ENCODE measurements at regions not wholly inside any gene's neighbourhood (a gene's known extent, or its start where the extent isn't known, plus 50 kb on each side); places are given as distances from the start of the nearest gene placed in this dataset.

DNA sequence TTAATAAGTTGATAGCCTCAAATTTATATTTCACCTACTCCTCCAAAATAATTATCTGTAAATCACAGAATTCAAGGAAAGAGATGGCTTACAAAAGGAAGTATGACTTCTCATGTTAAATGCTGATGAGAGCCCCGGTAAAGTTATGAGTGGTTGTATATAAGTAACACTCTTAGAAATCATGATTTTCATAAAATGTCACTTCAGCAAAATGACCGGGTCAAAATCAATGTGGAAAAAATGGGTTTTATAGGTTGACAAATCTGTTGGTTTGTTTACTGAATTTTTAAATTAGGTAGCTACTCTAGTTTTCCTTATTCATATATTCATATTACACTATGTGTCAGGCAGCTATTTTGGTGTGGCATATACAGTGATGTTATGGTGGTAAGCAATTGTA, 1131.0 kb downstream of the TAF11L14 start (continued):
- TF ChIP-seq, protein P1, sequence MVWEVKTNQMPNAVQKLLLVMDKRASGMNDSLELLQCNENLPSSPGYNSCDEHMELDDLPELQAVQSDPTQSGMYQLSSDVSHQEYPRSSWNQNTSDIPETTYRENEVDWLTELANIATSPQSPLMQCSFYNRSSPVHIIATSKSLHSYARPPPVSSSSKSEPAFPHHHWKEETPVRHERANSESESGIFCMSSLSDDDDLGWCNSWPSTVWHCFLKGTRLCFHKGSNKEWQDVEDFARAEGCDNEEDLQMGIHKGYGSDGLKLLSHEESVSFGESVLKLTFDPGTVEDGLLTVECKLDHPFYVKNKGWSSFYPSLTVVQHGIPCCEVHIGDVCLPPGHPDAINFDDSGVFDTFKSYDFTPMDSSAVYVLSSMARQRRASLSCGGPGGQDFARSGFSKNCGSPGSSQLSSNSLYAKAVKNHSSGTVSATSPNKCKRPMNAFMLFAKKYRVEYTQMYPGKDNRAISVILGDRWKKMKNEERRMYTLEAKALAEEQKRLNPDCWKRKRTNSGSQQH (CRISPR knock-in tag; IDR thresholded peaks at IDR 0.05): no peak
- peak; percentile 68 for TF ChIP-seq ZNF316 (IDR thresholded peaks at IDR 0.05)
- TF ChIP-seq, protein P2, sequence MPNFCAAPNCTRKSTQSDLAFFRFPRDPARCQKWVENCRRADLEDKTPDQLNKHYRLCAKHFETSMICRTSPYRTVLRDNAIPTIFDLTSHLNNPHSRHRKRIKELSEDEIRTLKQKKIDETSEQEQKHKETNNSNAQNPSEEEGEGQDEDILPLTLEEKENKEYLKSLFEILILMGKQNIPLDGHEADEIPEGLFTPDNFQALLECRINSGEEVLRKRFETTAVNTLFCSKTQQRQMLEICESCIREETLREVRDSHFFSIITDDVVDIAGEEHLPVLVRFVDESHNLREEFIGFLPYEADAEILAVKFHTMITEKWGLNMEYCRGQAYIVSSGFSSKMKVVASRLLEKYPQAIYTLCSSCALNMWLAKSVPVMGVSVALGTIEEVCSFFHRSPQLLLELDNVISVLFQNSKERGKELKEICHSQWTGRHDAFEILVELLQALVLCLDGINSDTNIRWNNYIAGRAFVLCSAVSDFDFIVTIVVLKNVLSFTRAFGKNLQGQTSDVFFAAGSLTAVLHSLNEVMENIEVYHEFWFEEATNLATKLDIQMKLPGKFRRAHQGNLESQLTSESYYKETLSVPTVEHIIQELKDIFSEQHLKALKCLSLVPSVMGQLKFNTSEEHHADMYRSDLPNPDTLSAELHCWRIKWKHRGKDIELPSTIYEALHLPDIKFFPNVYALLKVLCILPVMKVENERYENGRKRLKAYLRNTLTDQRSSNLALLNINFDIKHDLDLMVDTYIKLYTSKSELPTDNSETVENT (CRISPR knock-in tag; IDR thresholded peaks at IDR 0.05): no peak
- no peak for TF ChIP-seq ZNF780A (CRISPR knock-in tag; IDR thresholded peaks at IDR 0.05)

DNA sequence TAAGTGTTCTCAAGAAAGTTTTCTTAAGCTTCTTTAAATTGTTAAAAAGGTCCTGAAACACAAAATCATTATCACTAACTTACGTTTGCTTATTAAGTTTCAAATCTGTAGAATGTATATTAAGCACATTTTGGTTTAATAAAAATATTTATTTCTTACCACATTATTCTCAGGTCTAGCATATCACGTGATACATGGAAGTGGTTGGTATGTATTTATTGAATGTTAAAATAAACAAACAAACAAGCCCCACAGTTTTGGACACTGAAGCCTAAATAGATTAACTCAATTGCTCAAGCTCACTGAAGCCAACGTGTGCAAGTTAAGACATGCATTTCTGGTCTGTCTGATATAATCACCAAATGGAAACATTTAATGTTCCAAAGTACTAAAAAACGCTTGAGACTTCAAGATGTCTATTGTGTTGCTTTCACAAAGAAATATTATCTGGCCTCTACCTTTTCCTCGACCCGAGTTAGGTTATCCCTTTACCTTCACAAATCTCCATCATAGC, 1136.9 kb downstream of the TAF11L14 start:
- WGBS (ENCODE audit: insufficient coverage, low coverage, missing lambda C conversion rate): 18% methylated on average over 6 of the region's 6 CpGs
- no TSS peak for BruUV-seq (replicated peaks)
- DNase-seq (ENCODE audit: extremely low read depth in 1 of 4, low spot score in 3 of 4) (no peak), FAIRE-seq (no peak), ATAC-seq (no peak)
- H3K9me3 ChIP-seq (replicated peaks; ENCODE audit: control insufficient read depth, insufficient read depth, low read depth, low read length): no peaks in the 10 kb centered on the region
- no peaks in the 10 kb centered on the region for H3K27me3 ChIP-seq (ENCODE audit: control insufficient read depth in 2 of 2, insufficient read depth in 2 of 2, low read length in 2 of 2)
- H3K9ac ChIP-seq (ENCODE audit: insufficient read depth in 1 of 2, low read depth in 2 of 2, low read length in 2 of 2): no peak overlapping the region
- TF ChIP-seq, protein P3, sequence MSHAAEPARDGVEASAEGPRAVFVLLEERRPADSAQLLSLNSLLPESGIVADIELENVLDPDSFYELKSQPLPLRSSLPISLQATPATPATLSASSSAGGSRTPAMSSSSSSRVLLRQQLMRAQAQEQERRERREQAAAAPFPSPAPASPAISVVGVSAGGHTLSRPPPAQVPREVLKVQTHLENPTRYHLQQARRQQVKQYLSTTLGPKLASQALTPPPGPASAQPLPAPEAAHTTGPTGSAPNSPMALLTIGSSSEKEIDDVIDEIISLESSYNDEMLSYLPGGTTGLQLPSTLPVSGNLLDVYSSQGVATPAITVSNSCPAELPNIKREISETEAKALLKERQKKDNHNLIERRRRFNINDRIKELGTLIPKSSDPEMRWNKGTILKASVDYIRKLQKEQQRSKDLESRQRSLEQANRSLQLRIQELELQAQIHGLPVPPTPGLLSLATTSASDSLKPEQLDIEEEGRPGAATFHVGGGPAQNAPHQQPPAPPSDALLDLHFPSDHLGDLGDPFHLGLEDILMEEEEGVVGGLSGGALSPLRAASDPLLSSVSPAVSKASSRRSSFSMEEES (CRISPR knock-in tag; IDR thresholded peaks at IDR 0.05): peak; percentile 88
- TF ChIP-seq, protein P4, sequence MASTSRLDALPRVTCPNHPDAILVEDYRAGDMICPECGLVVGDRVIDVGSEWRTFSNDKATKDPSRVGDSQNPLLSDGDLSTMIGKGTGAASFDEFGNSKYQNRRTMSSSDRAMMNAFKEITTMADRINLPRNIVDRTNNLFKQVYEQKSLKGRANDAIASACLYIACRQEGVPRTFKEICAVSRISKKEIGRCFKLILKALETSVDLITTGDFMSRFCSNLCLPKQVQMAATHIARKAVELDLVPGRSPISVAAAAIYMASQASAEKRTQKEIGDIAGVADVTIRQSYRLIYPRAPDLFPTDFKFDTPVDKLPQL (IDR thresholded peaks at IDR 0.05; ENCODE audit: extremely low read depth, insufficient read length): no peak
- H3K79me2 ChIP-seq (ENCODE audit: control insufficient read depth, insufficient read depth, low read length): no peaks in the 10 kb centered on the region
- H3K27ac ChIP-seq (ENCODE audit: extremely low read depth, low read depth, low read length): no peak overlapping the region
- no peaks in the 10 kb centered on the region for H3K9me1 ChIP-seq (ENCODE audit: control insufficient read depth, insufficient read depth, low read length)
- in situ Hi-C loops (cut with MboI): no loop called here
- ChIA-PET POLR2A (no interaction called here), CTCF (ENCODE audit: low intra/inter-chr PET ratio) (no interaction called here)
- H3K36me3 ChIP-seq (ENCODE audit: control insufficient read depth, insufficient read depth, low read length): no peaks in the 10 kb centered on the region
- no peak overlapping the region for H2AFZ ChIP-seq (ENCODE audit: low read depth, low read length)
- H3K4me1 ChIP-seq (replicated peaks in 1 of 2; ENCODE audit: control insufficient read depth in 2 of 2, insufficient read depth in 2 of 2, low read length in 2 of 2): no peaks in the 10 kb centered on the region
- H4K20me1 ChIP-seq (replicated peaks; ENCODE audit: control insufficient read depth, insufficient read depth, low read length): no peaks in the 10 kb centered on the region
- no peak overlapping the region for H3K4me2 ChIP-seq (ENCODE audit: insufficient read depth, low read length)
- intact Hi-C loops (cut with micrococcal nuclease): no loop called here
- no peak overlapping the region for H3K4me3 ChIP-seq
